ENCODE measurements at regions not wholly inside any gene's neighbourhood (a gene's known extent, or its start where the extent isn't known, plus 50 kb on each side); places are given as distances from the start of the nearest gene placed in this dataset.

- no peak overlapping the region for H3K4me3 ChIP-seq (ENCODE audit: low read depth in 1 of 2, low read length in 1 of 2)
- H3K27me3 ChIP-seq = no peaks in the 10 kb centered on the region
- TF ChIP-seq CTCF (IDR thresholded peaks at IDR 0.05) = no peak
- no peaks in the 10 kb centered on the region for H3K9me3 ChIP-seq
- H3K4me1 ChIP-seq (ENCODE audit: control insufficient read depth in 1 of 2, insufficient read depth in 1 of 2, low read depth in 1 of 2, low read length in 1 of 2) = no peaks in the 10 kb centered on the region
- H3K27ac ChIP-seq = no peak overlapping the region
- H3K36me3 ChIP-seq = no peaks in the 10 kb centered on the region
These were observed 112.5 kb upstream of the FRG1 start for GRCh38 chr4:189828081-189828697.

- Histone ChIP-seq H3K27ac (no peak overlapping the region), H3K4me1 (ENCODE audit: control insufficient read depth in 1 of 2, insufficient read depth in 1 of 2, low read depth in 1 of 2, low read length in 1 of 2) (no peaks in the 10 kb centered on the region), H3K4me3 (ENCODE audit: low read depth in 1 of 2, low read length in 1 of 2) (no peak overlapping the region), H3K27me3 (no peaks in the 10 kb centered on the region), H3K36me3 (no peaks in the 10 kb centered on the region), H3K9me3 (no peaks in the 10 kb centered on the region)
- no peak for TF ChIP-seq CTCF (IDR thresholded peaks at IDR 0.05)
These were observed 108.1 kb upstream of the FRG1 start for GRCh38 chr4:189832528-189832927.

- Histone ChIP-seq H3K4me1 (ENCODE audit: control insufficient read depth in 1 of 2, insufficient read depth in 1 of 2, low read depth in 1 of 2, low read length in 1 of 2) (no peaks in the 10 kb centered on the region), H3K27me3 (no peaks in the 10 kb centered on the region), H3K36me3 (no peaks in the 10 kb centered on the region), H3K4me3 (ENCODE audit: low read depth in 1 of 2, low read length in 1 of 2) (no peak overlapping the region), H3K9me3 (no peaks in the 10 kb centered on the region), H3K27ac (no peak overlapping the region)
- no peak for TF ChIP-seq CTCF (IDR thresholded peaks at IDR 0.05)
These were observed 106.1 kb upstream of the FRG1 start for GRCh38 chr4:189834616-189835015.

- no peaks in the 10 kb centered on the region for H3K9me3 ChIP-seq
- no peaks in the 10 kb centered on the region for H3K27me3 ChIP-seq
- H3K4me3 ChIP-seq (ENCODE audit: low read depth in 1 of 2, low read length in 1 of 2) = no peak overlapping the region
- H3K27ac ChIP-seq = no peak overlapping the region
- no peak for TF ChIP-seq CTCF (IDR thresholded peaks at IDR 0.05)
- no peaks in the 10 kb centered on the region for H3K4me1 ChIP-seq (ENCODE audit: control insufficient read depth in 1 of 2, insufficient read depth in 1 of 2, low read depth in 1 of 2, low read length in 1 of 2)
- no peaks in the 10 kb centered on the region for H3K36me3 ChIP-seq
These were observed 105.2 kb upstream of the FRG1 start for GRCh38 chr4:189835505-189835904.

- Histone ChIP-seq H3K4me1 (ENCODE audit: control insufficient read depth in 1 of 2, insufficient read depth in 1 of 2, low read depth in 1 of 2, low read length in 1 of 2) (no peaks in the 10 kb centered on the region), H3K4me3 (ENCODE audit: low read depth in 1 of 2, low read length in 1 of 2) (no peak overlapping the region), H3K36me3 (no peaks in the 10 kb centered on the region), H3K27ac (no peak overlapping the region), H3K9me3 (no peaks in the 10 kb centered on the region), H3K27me3 (no peaks in the 10 kb centered on the region)
- no peak for TF ChIP-seq CTCF (IDR thresholded peaks at IDR 0.05)
These were observed 103.2 kb upstream of the FRG1 start for GRCh38 chr4:189837471-189837870.

All from neutrophil (primary cell).